KOPT-K1 (cell line): ENCODE measurements at regions not wholly inside any gene's neighbourhood (a gene's known extent, or its start where the extent isn't known, plus 50 kb on each side); places are given as distances from the start of the nearest gene placed in this dataset.

Experiments used
- H3K27ac ChIP-seq: fragments of 200-600 bp; sonication (generic); 2 replicates; pipeline ENCODE4 v1.5.1; 2016; ENCODE audit warnings: antibody characterized with exemption, mild to moderate bottlenecking, low read depth, low read length; ENCODE audit not compliant: poor library complexity, severe bottlenecking
- H3K36me3 ChIP-seq: fragments of 200-600 bp; sonication (generic); 2 replicates; pipeline ENCODE4 v1.5.1; 2017; ENCODE audit warnings: antibody characterized with exemption, mild to moderate bottlenecking, low read length, moderate library complexity; ENCODE audit not compliant: insufficient read depth
- H3K9me3 ChIP-seq: fragments of 200-600 bp; sonication (generic); 2 replicates; pipeline ENCODE4 v1.5.1; 2017; ENCODE audit warnings: antibody characterized with exemption, low read length, mild to moderate bottlenecking; ENCODE audit not compliant: insufficient read depth, poor library complexity, severe bottlenecking

GRCh38 chr7:46518713-46519112, 597.6 kb upstream of the IGFBP3 start:
- no peaks in the 10 kb centered on the region for H3K36me3 ChIP-seq

GRCh38 chr7:46515844-46516590, 594.9 kb upstream of the IGFBP3 start:
- H3K27ac ChIP-seq: no peak overlapping the region
- H3K36me3 ChIP-seq: no peaks in the 10 kb centered on the region
- H3K9me3 ChIP-seq: no peaks in the 10 kb centered on the region

More at GRCh38 chr7:46518713-46519112, 597.6 kb upstream of the IGFBP3 start:
- no peak overlapping the region for H3K27ac ChIP-seq
- H3K9me3 ChIP-seq: no peaks in the 10 kb centered on the region

GRCh38 chr7:46513447-46513848, 592.4 kb upstream of the IGFBP3 start:
- no peaks in the 10 kb centered on the region for H3K36me3 ChIP-seq
- H3K27ac ChIP-seq: no peak overlapping the region
- H3K9me3 ChIP-seq: no peaks in the 10 kb centered on the region

GRCh38 chr7:46512891-46513413, 591.9 kb upstream of the IGFBP3 start:
- H3K36me3 ChIP-seq: no peaks in the 10 kb centered on the region
- H3K9me3 ChIP-seq: no peaks in the 10 kb centered on the region
- no peak overlapping the region for H3K27ac ChIP-seq

GRCh38 chr7:46511442-46512215, 590.6 kb upstream of the IGFBP3 start:
- no peaks in the 10 kb centered on the region for H3K9me3 ChIP-seq
- no peaks in the 10 kb centered on the region for H3K36me3 ChIP-seq
- H3K27ac ChIP-seq: no peak overlapping the region

DNA sequence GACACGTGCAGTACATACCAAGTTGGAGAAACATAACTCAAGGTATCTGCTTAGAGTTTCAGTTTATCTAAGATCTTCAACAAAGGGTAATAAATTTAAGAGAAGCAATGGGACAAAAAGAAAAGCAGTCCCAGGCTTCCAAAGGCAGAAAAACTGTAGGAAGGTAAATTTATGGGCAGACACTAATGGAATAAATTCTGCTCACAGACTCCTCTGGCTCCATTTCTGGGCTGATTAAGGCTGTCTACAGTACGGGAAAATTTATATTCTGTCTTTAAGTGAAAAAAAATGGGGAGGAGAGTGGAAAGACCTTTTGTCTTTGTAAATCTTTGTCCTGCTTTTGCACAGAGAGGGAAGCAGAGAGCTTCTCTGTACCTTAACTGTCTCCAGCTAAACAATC, 587.5 kb upstream of the IGFBP3 start:
- no peaks in the 10 kb centered on the region for H3K36me3 ChIP-seq
- no peaks in the 10 kb centered on the region for H3K9me3 ChIP-seq
- H3K27ac ChIP-seq: no peak overlapping the region

DNA sequence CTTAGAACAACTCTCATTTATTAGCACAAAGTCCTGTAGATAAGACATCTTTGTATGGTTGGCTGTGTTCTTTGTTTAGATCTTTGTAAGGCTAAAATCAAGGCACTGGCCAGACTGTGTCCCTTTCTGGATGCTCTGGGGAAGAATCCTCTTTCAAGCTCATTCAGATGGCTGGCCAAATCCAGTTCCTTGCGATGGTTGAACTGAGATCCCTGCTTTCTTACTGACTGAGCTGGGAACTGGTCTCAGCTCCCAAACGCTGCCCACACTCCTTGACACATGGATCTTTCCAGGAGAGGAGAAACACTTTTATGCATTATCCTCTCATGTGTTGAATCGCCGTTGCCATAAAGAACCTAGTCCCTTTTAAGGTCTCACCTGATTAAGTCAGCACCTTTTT, 586.5 kb upstream of the IGFBP3 start:
- no peak overlapping the region for H3K27ac ChIP-seq
- no peaks in the 10 kb centered on the region for H3K36me3 ChIP-seq
- H3K9me3 ChIP-seq: no peaks in the 10 kb centered on the region

DNA sequence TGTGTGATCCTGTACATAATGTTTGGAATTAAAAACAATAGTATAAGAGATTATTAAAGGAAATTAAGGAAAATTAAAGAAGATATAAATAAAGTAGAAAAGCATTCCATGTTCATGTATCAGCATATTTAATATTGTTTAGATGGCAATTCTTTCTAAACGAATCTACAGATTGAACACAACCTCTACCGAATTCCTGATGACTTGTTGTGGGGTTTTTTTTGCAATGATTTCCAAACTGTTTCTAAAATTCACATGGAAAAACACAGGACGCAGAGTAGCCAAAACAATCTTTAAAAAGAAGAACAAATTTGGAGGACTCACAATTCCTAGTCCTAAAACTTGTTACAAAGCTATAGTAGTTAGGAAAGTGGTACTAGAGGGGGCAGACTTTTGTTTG, 573.4 kb upstream of the IGFBP3 start:
- Histone ChIP-seq H3K27ac (no peak overlapping the region), H3K36me3 (no peaks in the 10 kb centered on the region), H3K9me3 (no peaks in the 10 kb centered on the region)

DNA sequence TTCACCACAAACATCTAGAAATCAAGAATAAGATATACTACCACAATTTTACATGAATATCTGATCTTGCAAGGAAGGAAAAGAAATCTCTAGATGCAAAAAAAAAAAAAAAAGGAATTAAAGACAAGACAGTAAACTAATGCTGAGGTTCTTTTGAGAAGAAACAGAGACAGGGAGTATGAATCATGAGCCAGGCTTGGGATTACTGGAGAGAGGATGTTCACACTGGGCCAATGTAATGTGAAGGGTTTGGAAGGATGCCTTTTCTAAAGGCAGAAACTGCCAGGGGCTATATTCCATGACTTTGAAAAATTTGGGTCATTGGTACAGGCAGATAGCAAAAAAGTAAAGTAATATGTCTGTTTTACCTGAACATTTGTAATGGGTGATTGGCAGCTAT, 573.0 kb upstream of the IGFBP3 start:
- Histone ChIP-seq H3K9me3 (no peaks in the 10 kb centered on the region), H3K27ac (no peak overlapping the region), H3K36me3 (no peaks in the 10 kb centered on the region)

GRCh38 chr7:46493196-46493595, 572.1 kb upstream of the IGFBP3 start:
- no peaks in the 10 kb centered on the region for H3K36me3 ChIP-seq
- no peaks in the 10 kb centered on the region for H3K9me3 ChIP-seq
- no peak overlapping the region for H3K27ac ChIP-seq

GRCh38 chr7:46492466-46492865, 571.4 kb upstream of the IGFBP3 start:
- Histone ChIP-seq H3K9me3 (no peaks in the 10 kb centered on the region), H3K27ac (no peak overlapping the region)

GRCh38 chr7:46490406-46490805, 569.3 kb upstream of the IGFBP3 start:
- Histone ChIP-seq H3K9me3 (no peaks in the 10 kb centered on the region), H3K27ac (no peak overlapping the region)

More at GRCh38 chr7:46492466-46492865, 571.4 kb upstream of the IGFBP3 start:
- no peaks in the 10 kb centered on the region for H3K36me3 ChIP-seq

DNA sequence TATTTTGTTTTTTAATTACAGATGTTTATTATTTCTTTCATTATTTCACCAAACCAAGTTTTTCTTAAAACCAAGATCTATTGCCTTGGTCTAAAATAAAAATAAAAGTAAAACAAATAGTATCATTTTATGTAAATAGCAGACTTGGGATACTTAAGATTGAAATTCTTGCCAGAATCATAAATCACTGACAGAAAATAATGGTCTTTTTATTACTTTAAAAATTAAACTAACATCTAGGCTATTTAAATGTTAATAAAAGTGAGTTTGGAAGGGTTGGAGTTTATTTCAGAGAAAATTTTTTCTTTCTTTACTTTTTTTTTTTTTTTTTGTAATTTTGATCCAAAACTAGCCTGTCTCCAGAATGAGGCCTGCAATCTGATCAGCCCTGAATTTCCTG, 568.0 kb upstream of the IGFBP3 start:
- Histone ChIP-seq H3K9me3 (no peaks in the 10 kb centered on the region), H3K27ac (no peak overlapping the region), H3K36me3 (no peaks in the 10 kb centered on the region)

More at GRCh38 chr7:46490406-46490805, 569.3 kb upstream of the IGFBP3 start:
- H3K36me3 ChIP-seq: no peaks in the 10 kb centered on the region

GRCh38 chr7:46488607-46489006, 567.5 kb upstream of the IGFBP3 start:
- Histone ChIP-seq H3K36me3 (no peaks in the 10 kb centered on the region), H3K9me3 (no peaks in the 10 kb centered on the region), H3K27ac (no peak overlapping the region)
